ENCODE measurements at regions not wholly inside any gene's neighbourhood (a gene's known extent, or its start where the extent isn't known, plus 50 kb on each side); places are given as distances from the start of the nearest gene placed in this dataset.
"Not testable (repeated sequence)": the region's sequence is repeated elsewhere in the genome, so short reads cannot be mapped to it uniquely, and the experiment has no call there.

DNA sequence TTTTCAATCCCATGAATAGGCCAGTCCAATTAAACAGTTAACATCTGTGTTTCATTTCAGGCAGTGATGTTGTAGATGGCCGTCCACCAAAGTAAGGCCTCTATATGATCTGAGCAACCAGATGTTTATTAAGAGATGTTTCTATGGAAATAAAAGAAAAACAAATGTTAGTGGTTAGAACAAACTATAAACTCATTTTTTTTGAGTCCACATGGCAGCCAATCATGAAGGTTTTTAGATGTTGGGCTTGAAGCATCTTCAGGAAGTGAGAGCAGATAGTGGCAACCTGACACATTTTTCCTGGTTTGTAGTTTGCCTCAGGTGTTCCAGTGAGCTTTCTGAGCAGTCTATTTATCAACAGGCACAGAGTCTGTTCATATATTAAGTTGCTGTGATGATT lies 746.1 kb downstream of the PRIM2 start:
- H3K4me3 Mint-ChIP-seq; H3K27ac Mint-ChIP-seq; H3K4me1 Mint-ChIP-seq; H3K27me3 Mint-ChIP-seq; ATAC-seq (replicated peaks); H3K36me3 Mint-ChIP-seq (ENCODE audit: low read depth); H3K9me3 Mint-ChIP-seq: not testable (repeated sequence)

DNA sequence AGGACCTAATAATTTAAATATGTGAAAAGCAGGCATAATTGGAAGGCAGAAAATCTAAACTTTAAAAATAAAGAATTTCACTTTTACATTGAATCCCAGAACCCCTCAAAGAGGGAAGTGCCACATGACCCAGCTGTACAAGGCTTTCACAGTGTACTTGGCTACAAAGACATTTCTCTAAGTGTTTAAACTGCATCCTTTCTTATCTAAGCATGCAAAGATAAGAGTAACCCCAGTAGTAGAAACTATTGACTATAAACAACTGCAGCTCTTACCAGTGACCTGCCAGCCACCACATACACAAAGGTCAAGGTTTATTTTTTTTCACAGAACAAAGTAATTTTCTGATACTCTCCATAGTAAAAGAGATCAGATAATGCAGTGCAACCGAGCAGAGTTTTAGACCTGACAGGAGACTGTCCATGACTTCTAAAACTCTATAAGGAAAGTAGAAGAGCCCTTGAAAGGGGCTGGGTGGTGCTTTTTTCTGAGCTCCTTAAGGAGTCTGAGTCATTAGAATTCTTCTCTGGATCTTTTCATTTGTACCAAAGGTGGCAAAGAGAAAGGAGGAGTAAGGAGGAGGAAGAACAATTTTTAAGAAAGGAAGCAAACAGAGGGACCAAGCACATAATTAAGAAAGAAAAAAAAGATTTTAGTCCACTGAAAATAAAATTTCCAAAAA lies 750.6 kb downstream of the PRIM2 start:
- H3K36me3 Mint-ChIP-seq (ENCODE audit: low read depth); H3K27me3 Mint-ChIP-seq; H3K4me1 Mint-ChIP-seq; H3K27ac Mint-ChIP-seq; H3K9me3 Mint-ChIP-seq; H3K4me3 Mint-ChIP-seq; ATAC-seq (replicated peaks): not testable (repeated sequence)

DNA sequence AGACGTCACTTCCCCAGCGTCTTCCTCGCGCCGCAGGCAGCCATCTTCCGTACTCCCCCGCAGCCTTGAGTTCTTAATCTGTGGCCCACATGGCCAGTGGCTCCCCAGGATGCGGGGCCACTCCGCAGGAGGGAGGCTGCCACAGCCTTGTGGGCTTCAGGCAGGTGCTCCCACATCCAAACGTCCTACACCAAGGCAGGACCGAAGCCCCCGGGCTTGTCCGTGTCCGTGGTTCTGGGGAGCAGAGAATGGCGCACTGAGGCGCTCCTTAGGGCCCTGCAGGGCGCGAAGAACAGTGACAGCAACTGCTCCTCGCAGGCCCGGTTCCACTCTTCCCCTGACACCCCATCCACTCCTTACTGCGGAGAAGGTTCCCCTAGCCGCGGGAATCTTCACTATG lies 755.8 kb downstream of the PRIM2 start:
- Mint-ChIP-seq H3K9me3 (no peaks in the 10 kb centered on the region), H3K4me1 (no peaks in the 10 kb centered on the region), H3K4me3 (no peak overlapping the region), H3K27ac (no peak overlapping the region), H3K36me3 (ENCODE audit: low read depth) (no peaks in the 10 kb centered on the region), H3K27me3 (peaks cover 3% of the 10 kb centered on the region)
- no peak for ATAC-seq (replicated peaks)

DNA sequence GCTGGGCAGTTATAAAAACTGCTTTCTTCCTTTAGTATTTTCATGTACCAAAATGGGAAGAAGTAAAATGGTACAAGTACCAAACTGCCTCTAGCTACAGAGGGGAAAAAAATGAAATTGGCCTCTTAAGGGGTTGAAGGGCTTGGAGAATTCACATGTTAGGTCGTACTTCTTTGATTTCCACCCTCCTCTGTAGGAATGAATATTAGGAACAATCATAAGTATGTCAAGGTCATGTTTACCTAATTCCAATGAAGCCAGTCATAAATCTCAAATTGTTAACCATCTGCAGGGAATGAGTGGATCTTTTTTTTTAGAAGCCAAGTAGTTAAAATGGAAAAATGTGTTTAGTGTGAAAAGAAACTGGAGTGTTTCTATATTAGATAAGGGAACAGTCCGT lies 772.6 kb downstream of the PRIM2 start:
- not testable (repeated sequence) for ATAC-seq (replicated peaks); H3K4me3 Mint-ChIP-seq; H3K27me3 Mint-ChIP-seq; H3K36me3 Mint-ChIP-seq (ENCODE audit: low read depth); H3K4me1 Mint-ChIP-seq; H3K27ac Mint-ChIP-seq; H3K9me3 Mint-ChIP-seq

DNA sequence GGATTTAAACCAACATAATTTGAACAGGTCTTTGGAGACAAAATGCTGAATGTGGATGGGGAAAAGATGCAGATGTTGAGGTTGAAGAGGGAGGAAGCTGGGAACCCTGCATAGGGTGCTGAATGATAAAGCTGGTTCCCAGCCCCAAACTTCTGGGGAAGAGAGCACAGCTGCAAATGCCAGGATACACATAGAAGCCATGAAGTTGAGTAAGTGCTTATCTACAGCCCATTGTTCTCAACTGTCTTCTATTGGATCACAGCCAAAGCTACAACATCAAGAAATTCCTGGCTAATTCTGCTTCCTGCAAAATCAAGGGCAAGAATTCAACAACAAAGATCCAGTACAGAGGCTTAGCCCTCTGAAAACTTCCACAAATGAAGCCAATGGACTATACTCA lies 779.8 kb downstream of the PRIM2 start:
- not testable (repeated sequence) for H3K27ac Mint-ChIP-seq; H3K4me1 Mint-ChIP-seq; H3K9me3 Mint-ChIP-seq; ATAC-seq (replicated peaks); H3K36me3 Mint-ChIP-seq (ENCODE audit: low read depth); H3K27me3 Mint-ChIP-seq; H3K4me3 Mint-ChIP-seq

DNA sequence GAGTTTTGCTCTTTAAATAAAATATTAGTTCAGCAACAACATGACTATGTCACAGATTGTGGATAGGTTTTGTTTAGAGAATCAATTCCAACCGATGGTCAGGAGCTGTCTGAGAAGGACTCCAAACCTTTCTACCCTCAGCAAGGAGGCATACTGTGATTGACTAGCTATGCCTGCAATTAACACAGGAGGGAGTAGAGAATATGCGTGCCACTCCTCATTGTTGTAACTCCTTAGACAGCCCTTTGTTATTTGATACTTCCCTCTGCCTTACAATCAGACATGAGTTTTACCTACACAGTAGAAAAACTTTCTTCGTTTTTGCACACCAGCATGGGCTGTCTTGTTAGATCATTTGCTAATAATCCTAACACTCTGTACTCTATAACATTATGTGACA lies 796.5 kb downstream of the PRIM2 start:
- H3K4me3 Mint-ChIP-seq = no peak overlapping the region
- H3K27me3 Mint-ChIP-seq = no peaks in the 10 kb centered on the region
- H3K4me1 Mint-ChIP-seq = no peaks in the 10 kb centered on the region
- no peaks in the 10 kb centered on the region for H3K9me3 Mint-ChIP-seq
- no peak overlapping the region for H3K27ac Mint-ChIP-seq
- no peaks in the 10 kb centered on the region for H3K36me3 Mint-ChIP-seq (ENCODE audit: low read depth)
- no peak for ATAC-seq (replicated peaks)

DNA sequence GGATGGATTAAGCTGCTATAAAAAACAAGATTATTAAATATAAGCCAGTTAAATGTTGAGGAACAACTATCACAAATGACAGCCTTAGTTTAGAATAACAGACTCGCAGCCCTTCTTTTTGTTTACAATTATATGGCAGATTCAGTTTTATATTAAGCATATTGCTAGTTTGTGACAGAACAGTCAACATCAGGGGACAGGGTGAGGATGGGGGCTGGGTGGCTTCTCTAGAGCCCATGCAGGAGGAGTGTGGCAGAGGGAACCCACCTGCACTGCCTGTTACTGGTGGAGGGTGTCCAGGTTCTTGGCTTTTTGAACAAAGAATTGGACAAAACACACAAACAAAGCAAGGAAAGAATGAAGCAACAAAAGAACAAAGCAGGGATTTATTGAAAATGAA lies 799.7 kb downstream of the PRIM2 start:
- not testable (repeated sequence) for H3K27ac Mint-ChIP-seq; H3K36me3 Mint-ChIP-seq (ENCODE audit: low read depth); H3K4me3 Mint-ChIP-seq; ATAC-seq (replicated peaks); H3K27me3 Mint-ChIP-seq; H3K4me1 Mint-ChIP-seq; H3K9me3 Mint-ChIP-seq

DNA sequence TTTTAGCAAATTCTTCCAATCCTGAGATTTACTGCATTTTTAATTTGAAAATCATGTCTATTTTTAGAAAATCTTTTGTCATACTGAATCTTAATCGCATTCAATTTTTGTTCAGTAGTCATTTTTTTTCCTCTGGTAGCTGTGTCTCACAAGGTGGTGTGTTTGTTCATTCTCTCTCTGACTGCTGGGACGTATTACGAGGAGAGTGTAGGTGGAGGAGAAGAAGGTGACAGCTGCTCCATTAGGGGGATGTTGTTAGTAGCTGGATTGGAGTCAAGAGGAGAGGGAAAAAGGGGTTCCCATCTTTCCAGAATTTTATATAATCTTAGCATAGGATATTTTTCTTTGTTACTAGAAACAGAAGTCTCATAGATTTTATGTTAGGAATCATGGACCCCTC lies 804.2 kb downstream of the PRIM2 start:
- not testable (repeated sequence) for ATAC-seq (replicated peaks); H3K27ac Mint-ChIP-seq; H3K4me1 Mint-ChIP-seq; H3K36me3 Mint-ChIP-seq (ENCODE audit: low read depth); H3K4me3 Mint-ChIP-seq; H3K27me3 Mint-ChIP-seq; H3K9me3 Mint-ChIP-seq

DNA sequence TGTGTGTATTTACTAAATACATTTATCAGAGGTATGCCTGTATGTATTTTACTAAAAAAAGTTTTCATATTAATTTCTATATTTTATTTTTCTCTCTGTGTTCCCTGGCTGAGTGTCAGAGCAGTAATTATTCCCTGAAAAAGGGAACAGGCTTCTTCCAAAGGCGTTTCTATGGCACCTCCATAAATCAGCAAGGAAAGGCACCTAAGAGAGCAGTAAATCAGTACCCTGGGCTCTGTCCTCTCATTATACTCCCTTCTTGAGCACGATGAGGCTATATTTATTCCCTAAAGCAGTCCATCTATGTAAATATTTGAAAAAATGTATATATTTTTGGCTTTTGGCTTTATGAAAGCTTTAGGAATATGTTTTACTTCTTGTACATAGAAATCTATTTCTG lies 806.3 kb downstream of the PRIM2 start:
- not testable (repeated sequence) for ATAC-seq (replicated peaks); H3K36me3 Mint-ChIP-seq (ENCODE audit: low read depth); H3K4me1 Mint-ChIP-seq; H3K27me3 Mint-ChIP-seq; H3K27ac Mint-ChIP-seq; H3K9me3 Mint-ChIP-seq; H3K4me3 Mint-ChIP-seq

DNA sequence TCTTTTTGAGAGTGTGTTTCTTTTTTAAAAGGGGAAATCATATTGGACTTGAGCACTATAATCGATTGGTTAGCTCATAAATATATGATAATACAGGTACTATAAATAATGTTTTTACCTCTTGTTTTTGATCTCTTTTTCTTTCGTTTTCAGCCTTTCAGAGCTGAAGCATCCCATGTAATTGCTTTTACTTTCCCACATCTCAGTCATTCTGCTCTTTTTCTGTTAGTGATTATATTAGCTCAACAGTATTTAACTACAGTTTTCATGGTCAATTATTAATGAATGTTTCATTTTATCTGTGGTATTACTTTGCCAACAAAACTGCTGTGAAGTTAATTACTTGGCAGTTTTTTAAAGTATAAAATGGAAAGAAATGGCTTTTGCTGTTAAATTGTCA lies 811.1 kb downstream of the PRIM2 start:
- not testable (repeated sequence) for H3K27me3 Mint-ChIP-seq; H3K4me3 Mint-ChIP-seq; H3K4me1 Mint-ChIP-seq; H3K27ac Mint-ChIP-seq; H3K36me3 Mint-ChIP-seq (ENCODE audit: low read depth); ATAC-seq (replicated peaks)
- H3K9me3 Mint-ChIP-seq = peaks cover 12% of the 10 kb centered on the region

DNA sequence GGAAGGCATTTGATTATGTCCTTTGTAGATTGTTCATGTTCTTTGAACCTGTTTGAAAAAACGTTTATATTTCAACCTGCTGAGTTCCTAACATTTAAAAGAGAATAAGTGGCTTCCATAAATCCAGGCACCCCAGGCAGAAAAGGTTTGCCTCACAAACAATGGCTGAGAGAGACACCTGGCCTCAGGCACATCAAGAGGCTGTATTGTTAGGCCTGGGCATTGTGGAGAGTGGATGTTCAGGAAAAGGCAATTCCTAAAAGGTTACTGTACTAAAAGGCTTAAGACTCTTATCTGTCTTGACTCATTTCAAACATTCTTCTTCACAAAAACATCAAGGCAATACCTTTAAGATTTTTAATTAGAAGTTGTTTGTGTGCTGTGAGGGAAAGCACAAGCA lies 811.7 kb downstream of the PRIM2 start:
- H3K36me3 Mint-ChIP-seq (ENCODE audit: low read depth); ATAC-seq (replicated peaks); H3K4me1 Mint-ChIP-seq; H3K27me3 Mint-ChIP-seq; H3K27ac Mint-ChIP-seq; H3K4me3 Mint-ChIP-seq: not testable (repeated sequence)
- peaks cover 12% of the 10 kb centered on the region for H3K9me3 Mint-ChIP-seq

DNA sequence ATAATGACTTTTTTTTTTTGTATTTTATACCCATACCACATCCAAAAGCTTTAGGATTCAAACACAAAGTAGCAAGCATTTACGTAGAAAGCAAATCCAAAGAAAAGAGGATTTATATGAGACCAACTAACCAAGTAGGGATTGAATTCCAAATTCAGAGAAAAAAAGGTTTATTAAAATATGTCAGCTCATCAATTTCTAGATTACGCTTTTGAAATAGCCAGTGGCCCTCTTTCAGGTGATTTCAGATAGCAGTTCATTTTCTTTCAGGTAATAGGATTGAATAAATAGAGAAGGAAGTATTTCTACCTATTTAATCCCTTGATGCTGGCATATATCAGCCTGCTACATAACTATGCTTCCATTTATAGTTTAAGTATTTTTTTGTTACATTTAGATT lies 822.3 kb downstream of the PRIM2 start:
- H3K27me3 Mint-ChIP-seq; H3K36me3 Mint-ChIP-seq (ENCODE audit: low read depth); H3K9me3 Mint-ChIP-seq; H3K27ac Mint-ChIP-seq; H3K4me3 Mint-ChIP-seq; H3K4me1 Mint-ChIP-seq; ATAC-seq (replicated peaks): not testable (repeated sequence)

DNA sequence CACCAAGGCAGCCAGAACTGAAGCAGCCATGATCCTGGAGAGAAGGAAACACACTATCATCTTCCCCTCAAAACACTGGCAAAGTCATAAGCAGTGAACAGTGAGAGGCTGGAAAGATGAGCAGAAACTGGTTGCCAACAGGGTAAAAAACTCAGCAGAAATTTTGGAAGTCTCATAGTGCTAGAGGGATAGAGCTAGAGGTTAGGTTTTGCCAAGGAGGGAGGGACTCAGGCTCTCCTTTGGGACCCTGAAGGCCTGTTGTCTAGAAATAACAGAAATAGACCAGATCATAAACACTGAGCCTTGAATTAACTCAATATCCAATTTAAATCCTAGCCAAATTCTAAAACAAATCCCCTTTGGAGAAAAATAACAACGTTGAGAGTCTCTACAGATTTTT lies 853.6 kb downstream of the PRIM2 start:
- ATAC-seq (replicated peaks); H3K4me3 Mint-ChIP-seq; H3K4me1 Mint-ChIP-seq; H3K27me3 Mint-ChIP-seq; H3K36me3 Mint-ChIP-seq (ENCODE audit: low read depth); H3K9me3 Mint-ChIP-seq; H3K27ac Mint-ChIP-seq: not testable (repeated sequence)

DNA sequence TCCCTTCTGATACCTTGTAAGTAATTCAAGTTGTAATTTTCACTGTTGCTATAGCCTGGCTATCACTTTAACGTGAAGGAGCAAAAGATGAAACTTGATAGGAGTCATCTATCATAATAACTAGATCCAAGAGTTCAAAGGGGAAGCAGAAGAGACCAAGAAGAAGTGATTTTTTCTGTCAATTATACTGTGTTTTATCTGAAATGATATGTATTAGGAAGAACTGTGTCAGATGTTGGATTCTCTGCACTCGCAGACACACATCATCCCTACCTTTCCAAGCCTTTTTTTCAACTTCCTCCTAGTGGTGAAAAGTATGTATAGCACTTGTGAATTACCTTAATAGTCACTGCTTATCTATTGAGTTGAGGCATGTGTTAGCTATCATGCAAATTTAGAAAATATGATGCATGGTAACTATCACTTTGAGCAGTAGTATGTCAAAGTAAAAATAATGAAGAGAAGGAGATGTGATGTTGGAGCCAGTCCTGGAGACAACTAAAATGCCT lies 864.2 kb downstream of the PRIM2 start:
- H3K27ac Mint-ChIP-seq; H3K4me3 Mint-ChIP-seq; ATAC-seq (replicated peaks); H3K27me3 Mint-ChIP-seq; H3K9me3 Mint-ChIP-seq; H3K4me1 Mint-ChIP-seq; H3K36me3 Mint-ChIP-seq (ENCODE audit: low read depth): not testable (repeated sequence)

DNA sequence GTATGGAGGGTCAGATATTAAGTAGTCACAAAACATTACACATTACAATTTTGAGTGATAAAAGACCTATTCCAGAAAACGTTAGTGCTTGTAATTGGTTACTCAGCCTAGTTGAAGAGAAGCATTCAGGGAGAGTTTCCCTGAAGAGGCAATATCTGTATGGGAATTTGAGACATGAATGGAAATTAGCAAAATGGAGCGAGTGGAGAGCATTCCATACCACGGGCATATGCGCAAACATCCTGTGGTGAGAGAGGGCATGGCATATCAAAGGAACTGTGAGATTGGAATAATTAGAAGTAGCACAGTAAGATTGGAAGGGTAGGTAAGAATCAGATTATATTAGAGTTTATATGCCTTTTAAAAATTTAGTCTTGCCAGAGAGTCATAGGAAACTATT lies 867.9 kb downstream of the PRIM2 start:
- H3K36me3 Mint-ChIP-seq (ENCODE audit: low read depth); H3K4me3 Mint-ChIP-seq; H3K27ac Mint-ChIP-seq; ATAC-seq (replicated peaks); H3K4me1 Mint-ChIP-seq; H3K27me3 Mint-ChIP-seq; H3K9me3 Mint-ChIP-seq: not testable (repeated sequence)

DNA sequence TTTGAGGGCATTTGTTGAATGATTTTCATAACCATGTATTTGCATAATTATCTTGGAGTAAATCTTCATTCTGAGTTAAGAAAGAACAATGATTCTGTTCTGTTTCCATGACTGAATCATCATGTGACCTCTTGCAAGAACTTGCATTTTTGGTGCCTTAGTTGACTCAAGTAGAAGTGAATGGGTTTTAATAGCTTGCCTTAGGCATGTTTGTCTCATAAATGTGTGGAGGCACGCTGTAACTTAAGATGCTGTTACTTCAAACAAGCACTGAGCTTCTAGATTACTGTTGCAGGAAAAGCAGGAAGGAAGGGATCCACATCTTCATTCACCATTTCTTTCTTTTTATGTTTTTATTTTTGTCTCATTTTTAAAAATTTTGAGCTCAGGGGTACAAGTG lies 875.8 kb downstream of the PRIM2 start:
- not testable (repeated sequence) for H3K4me1 Mint-ChIP-seq; H3K36me3 Mint-ChIP-seq (ENCODE audit: low read depth); H3K27me3 Mint-ChIP-seq; H3K27ac Mint-ChIP-seq; ATAC-seq (replicated peaks); H3K4me3 Mint-ChIP-seq; H3K9me3 Mint-ChIP-seq

Measured in activated T-helper 17 cell treated with anti-CD3 and anti-CD28 coated beads, Interleukin-2, amount 50 U/mL, for 72 hours (primary cell).